ENCODE measurements at regions not wholly inside any gene's neighbourhood (a gene's known extent, or its start where the extent isn't known, plus 50 kb on each side); places are given as distances from the start of the nearest gene placed in this dataset.

DNA sequence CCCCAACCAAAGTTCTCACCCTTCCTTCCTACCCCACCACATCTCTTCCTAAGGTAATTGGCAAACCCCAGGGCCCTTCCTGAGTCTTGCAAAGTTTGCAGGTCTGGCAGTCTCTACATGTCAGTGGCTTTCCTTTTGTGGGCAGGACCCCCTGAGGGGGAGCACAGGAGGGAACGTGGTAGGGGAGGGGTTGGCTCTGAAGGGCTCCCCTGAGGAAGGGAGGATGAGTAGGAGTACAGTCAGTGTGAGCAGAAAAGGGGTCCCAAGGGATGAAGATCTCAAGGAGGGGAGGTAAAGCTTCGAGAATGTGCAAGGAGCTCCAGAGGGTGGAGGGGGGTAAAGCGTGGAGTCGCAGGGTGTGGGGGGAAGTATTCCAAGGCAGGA, 206.9 kb downstream of the RAB11FIP4 start:
- TF ChIP-seq, protein P1, sequence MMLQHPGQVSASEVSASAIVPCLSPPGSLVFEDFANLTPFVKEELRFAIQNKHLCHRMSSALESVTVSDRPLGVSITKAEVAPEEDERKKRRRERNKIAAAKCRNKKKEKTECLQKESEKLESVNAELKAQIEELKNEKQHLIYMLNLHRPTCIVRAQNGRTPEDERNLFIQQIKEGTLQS (IDR thresholded peaks at IDR 0.05), result no peak
- TF ChIP-seq, protein P1 (CRISPR knock-in tag; conservative IDR thresholded peaks at IDR 0.05), result no peak
- TF ChIP-seq GATAD2B (IDR thresholded peaks at IDR 0.05; ENCODE audit: borderline replicate concordance) (no peak), ZZZ3 (IDR thresholded peaks at IDR 0.05) (no peak), NBN (IDR thresholded peaks at IDR 0.05; ENCODE audit: low read depth) (no peak), TBL1XR1 (IDR thresholded peaks at IDR 0.05; ENCODE audit: low read length in 2 of 2) (no peak), SREBF2 (CRISPR knock-in tag; IDR thresholded peaks at IDR 0.05) (no peak)
- TF ChIP-seq, protein P2, sequence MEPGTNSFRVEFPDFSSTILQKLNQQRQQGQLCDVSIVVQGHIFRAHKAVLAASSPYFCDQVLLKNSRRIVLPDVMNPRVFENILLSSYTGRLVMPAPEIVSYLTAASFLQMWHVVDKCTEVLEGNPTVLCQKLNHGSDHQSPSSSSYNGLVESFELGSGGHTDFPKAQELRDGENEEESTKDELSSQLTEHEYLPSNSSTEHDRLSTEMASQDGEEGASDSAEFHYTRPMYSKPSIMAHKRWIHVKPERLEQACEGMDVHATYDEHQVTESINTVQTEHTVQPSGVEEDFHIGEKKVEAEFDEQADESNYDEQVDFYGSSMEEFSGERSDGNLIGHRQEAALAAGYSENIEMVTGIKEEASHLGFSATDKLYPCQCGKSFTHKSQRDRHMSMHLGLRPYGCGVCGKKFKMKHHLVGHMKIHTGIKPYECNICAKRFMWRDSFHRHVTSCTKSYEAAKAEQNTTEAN (CRISPR knock-in tag; IDR thresholded peaks at IDR 0.05), result no peak
